GM18508 (cell line): ENCODE measurements at regions not wholly inside any gene's neighbourhood (a gene's known extent, or its start where the extent isn't known, plus 50 kb on each side); places are given as distances from the start of the nearest gene placed in this dataset.
"Not testable (repeated sequence)": the region's sequence is repeated elsewhere in the genome, so short reads cannot be mapped to it uniquely, and the experiment has no call there.

Experiments used
- ATAC-seq: cut with Tn5 transposase; IDR thresholded peaks from one replicate; pipeline ENCODE4 v1.9.1; 2021; ENCODE audit warnings: moderate number of reproducible peaks; ENCODE audit not compliant: insufficient read depth, unreplicated experiment

GRCh38 chr2:8605351-8606065, 76.3 kb upstream of the ID2 start:
- ATAC-seq: no peak

- ATAC-seq: peak; percentile 49
Measured at GRCh38 chr2:8606226-8606625, 75.6 kb upstream of the ID2 start.

GRCh38 chr2:8606649-8607550, 75.0 kb upstream of the ID2 start:
- no peak for ATAC-seq

- ATAC-seq: no peak
Measured at GRCh38 chr2:8607606-8608005, 74.2 kb upstream of the ID2 start.

- no peak for ATAC-seq
Measured at GRCh38 chr2:8608411-8608954, 73.4 kb upstream of the ID2 start.

- no peak for ATAC-seq
Measured at GRCh38 chr2:8609357-8609811, 72.5 kb upstream of the ID2 start.

- not testable (repeated sequence) for ATAC-seq
Measured at GRCh38 chr2:8610775-8611174, 71.1 kb upstream of the ID2 start.

GRCh38 chr2:8611246-8611645, 70.6 kb upstream of the ID2 start:
- ATAC-seq: no peak

GRCh38 chr2:8611700-8612099, 70.2 kb upstream of the ID2 start:
- no peak for ATAC-seq

- ATAC-seq: no peak
Measured at GRCh38 chr2:8612734-8613179, 69.1 kb upstream of the ID2 start.

- ATAC-seq: not testable (repeated sequence)
Measured at GRCh38 chr2:8613207-8613999, 68.5 kb upstream of the ID2 start.

GRCh38 chr2:8614646-8615045, 67.2 kb upstream of the ID2 start:
- no peak for ATAC-seq

- no peak for ATAC-seq
Measured at GRCh38 chr2:8615252-8615575, 66.6 kb upstream of the ID2 start.

- ATAC-seq: no peak
Measured at GRCh38 chr2:8615576-8616281, 66.1 kb upstream of the ID2 start.

GRCh38 chr2:8617048-8617447, 64.8 kb upstream of the ID2 start:
- no peak for ATAC-seq

GRCh38 chr2:8617590-8617989, 64.3 kb upstream of the ID2 start:
- no peak for ATAC-seq

GRCh38 chr2:8619071-8619470, 62.8 kb upstream of the ID2 start:
- ATAC-seq: no peak

GRCh38 chr2:8620611-8621382, 61.1 kb upstream of the ID2 start:
- no peak for ATAC-seq
